Occipital lobe (tissue), 1 donor: ENCODE measurements at regions not wholly inside any gene's neighbourhood (a gene's known extent, or its start where the extent isn't known, plus 50 kb on each side); places are given as distances from the start of the nearest gene placed in this dataset.
A peak's percentile ranks its signal among the peaks of the same experiment; 100 is the strongest.
"Not testable (repeated sequence)": the region's sequence is repeated elsewhere in the genome, so short reads cannot be mapped to it uniquely, and the experiment has no call there.

ENCODE experiments used
- DNase-seq: peaks from one replicate; lab custom pipeline; 2025; lab: John Stamatoyannopoulos, UW

DNA sequence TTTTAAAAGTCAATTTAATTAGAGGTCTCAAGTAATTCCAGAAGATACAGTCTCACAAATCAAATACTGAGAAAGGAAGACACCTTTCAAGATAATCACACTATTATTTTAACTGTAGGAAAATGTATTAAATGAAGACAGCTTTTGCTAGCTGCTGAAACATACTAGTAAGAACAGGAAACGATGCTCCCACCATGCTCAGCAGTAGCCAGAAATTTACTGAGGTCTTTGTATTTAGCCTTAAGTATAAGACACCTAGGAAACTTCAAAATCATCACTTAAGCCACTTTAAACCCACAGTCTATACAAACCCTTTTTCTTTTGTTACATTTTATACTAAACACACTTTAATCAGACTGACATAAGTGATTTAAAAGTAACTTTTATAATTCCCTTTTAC lies 72.7 kb upstream of the NPIPB12 start:
- not testable (repeated sequence) for DNase-seq

- not testable (repeated sequence) for DNase-seq
Observed at GRCh38 chr16:29581764-29582163, 75.6 kb upstream of the NPIPB12 start.

- DNase-seq: not testable (repeated sequence)
Observed at GRCh38 chr16:29591919-29592318, 71.1 kb upstream of the SPN start.

- DNase-seq: not testable (repeated sequence)
Observed at GRCh38 chr16:29594269-29594925, 68.7 kb upstream of the SPN start.

DNA sequence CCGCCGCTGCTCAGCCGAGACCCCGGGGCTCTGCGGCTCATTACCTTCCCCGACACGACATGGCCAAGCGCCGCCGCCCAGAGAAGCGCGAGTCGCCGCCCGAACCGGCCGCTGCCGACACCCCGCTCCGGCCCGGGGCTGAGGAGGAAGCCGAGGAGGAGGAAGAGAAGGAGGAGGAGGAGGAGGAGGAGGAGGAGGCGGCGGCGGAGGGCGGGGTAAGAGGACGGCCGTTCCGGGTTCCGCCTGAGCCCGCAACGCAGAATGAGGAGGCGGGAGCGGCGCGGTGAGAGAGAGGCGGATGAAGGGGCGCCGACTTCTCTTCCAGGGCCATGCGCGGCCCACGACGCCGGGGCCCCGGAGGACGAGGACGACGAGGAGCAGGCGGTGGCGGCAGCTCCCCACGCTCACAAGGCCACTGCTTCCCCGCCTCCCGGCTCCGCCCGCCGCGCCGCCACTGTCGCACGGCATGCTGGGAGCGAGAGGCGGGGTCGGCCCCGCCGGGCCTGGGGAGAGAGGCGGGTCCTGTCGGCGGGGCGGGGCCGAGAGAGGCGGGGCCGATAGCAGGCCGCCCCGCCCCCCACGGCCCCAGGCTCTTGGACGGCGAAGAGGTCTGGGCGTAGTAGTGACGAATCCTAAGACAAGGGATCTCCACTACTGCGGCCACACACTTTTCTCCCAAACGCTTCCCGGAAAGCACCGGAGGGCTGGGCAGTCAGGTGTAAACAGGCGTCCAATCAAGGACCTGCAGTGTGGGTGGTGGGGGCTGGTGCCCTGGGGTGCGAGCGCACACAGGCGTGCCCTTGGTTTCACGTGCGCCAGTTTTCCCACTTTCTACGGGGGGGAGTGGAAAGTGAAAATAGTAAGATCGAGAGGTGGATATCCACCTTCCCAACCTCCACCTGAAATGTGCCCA lies 67.9 kb upstream of the SPN start:
- DNase-seq: peak; percentile 85

DNA sequence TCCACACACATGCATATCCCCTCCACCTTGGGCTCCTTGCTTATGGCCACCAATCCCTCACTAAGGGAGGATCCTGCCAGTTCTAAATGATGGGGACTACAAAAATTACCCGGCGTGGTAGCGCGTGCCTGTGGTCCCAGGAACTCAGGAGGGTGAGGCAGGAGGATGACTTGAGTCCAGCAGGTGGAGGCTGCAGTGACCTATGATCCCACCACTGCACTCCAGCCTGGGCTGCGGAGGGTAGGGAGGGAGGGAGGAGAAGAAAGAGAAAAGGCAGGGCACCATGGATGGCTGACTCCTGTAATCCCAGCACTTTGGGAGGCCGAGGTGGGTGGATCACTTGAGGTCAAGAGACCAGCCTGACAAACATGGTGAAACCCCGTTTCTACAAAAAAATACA lies 66.0 kb upstream of the SPN start:
- DNase-seq: not testable (repeated sequence)

- not testable (repeated sequence) for DNase-seq
Observed at GRCh38 chr16:29600111-29601000, 62.7 kb upstream of the SPN start.

- DNase-seq: not testable (repeated sequence)
Observed at GRCh38 chr16:29602247-29602625, 60.8 kb upstream of the SPN start.

DNA sequence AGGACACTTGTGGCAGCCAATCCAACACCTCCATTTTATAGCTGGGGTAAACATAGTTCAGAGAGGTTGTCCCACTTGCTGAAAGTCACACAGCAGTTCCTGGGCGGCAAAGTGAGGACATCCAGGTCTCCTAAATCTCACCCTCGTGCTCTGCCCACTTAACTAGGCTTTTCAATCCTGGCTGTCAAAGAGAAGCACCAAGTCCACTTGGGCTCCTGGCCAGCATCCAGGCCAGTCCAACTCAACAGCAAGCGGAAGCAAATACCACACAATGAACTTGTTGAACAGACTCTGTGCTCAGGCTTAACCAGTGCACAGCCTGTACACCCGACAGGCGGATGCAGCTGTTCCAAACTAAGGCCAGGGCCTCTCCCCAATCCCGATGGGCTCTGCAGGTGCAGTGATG lies 60.4 kb upstream of the SPN start:
- DNase-seq: not testable (repeated sequence)

DNA sequence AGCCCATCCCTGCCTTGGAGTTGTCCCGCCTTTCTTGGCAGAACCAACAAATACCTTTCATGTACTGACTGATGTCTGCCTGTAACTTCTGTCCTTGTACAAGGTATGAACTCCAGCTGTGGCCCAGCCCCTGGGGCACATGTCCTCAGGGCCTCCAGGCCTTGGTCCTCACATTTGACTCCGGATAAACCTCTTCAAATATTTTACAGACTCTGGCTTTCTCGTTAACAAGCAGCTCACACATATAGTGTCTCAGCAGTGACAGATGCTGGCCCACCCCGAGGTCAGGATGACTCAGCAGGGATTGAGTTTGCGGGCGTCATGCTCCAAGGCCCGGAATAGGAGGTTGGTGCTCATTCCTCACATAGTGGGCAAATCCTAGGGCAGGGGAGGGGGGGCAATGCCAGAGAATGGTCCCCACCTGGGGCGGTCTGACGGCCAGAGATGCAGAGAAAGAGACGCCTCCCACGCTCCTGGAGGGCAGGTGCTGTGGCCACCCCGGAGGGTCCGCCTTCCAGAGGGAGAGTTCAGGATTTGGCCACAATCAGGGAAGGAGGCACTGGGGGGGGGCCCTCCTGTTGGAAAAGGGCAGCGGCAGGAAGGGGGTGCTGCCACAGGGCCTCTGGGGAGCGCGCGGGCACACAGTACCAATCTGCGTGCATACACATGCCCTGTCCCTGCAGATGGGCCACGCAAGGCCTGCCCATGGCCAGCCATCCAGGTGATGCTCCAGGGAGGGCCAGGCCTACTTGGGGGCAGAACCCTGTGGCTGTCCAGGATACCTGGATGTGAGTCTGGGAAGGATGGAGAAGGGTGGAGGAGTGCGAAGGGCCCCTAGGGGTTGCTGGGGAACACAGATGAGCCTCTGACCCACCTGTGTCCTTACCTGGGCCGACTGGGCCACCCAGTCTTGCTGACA lies 58.2 kb upstream of the SPN start:
- DNase-seq: not testable (repeated sequence)

GRCh38 chr16:29605593-29606205 lies 57.3 kb upstream of the SPN start:
- DNase-seq: not testable (repeated sequence)

GRCh38 chr16:29606669-29607427 lies 56.2 kb upstream of the SPN start:
- not testable (repeated sequence) for DNase-seq

- DNase-seq: not testable (repeated sequence)
Observed at GRCh38 chr16:29607428-29607823, 55.6 kb upstream of the SPN start.

GRCh38 chr16:29612381-29613306 lies 50.4 kb upstream of the SPN start:
- not testable (repeated sequence) for DNase-seq
